Naive thymus-derived CD4-positive, alpha-beta T cell (primary cell): ENCODE measurements at regions not wholly inside any gene's neighbourhood (a gene's known extent, or its start where the extent isn't known, plus 50 kb on each side); places are given as distances from the start of the nearest gene placed in this dataset.

Experiments used
- ATAC-seq: fragments of 150-1000 bp; cut with Tn5 transposase; 2 replicates; pipeline ENCODE4 v1.10.0; 2021; ENCODE audit warnings: mild to moderate bottlenecking, moderate library complexity
- CTCF ChIA-PET: fragments of 350-600 bp; sonication (Branson Sonifier 250); formaldehyde crosslinking; loops from one replicate; lab custom pipeline; 2021; ENCODE audit warnings: antibody characterized with exemption; lab: Charles Lee
- POLR2A ChIA-PET: fragments of 350-600 bp; sonication (Branson Sonifier 250); formaldehyde crosslinking; loops from one replicate; lab custom pipeline; 2021; ENCODE audit warnings: antibody characterized with exemption, inconsistent platforms; lab: Charles Lee
- DNase-seq, 9 donors: peaks; one replicate each; pipeline versions ENCODE4 v3.0.0 to v3.0.0-alpha.2; 2020 to 2022; ENCODE audit warnings: mixed read lengths in 1 of 9
- H3K27ac ChIP-seq: one replicate; pipeline ENCODE4 v1.7.0; 2013; ENCODE audit warnings: mild to moderate bottlenecking, low read depth, low read length, moderate library complexity
- H3K27me3 ChIP-seq, 2 donors: one replicate each; pipeline ENCODE4 v1.7.0; 2013; ENCODE audit warnings: low read length in 2 of 2, mild to moderate bottlenecking in 2 of 2, moderate library complexity in 2 of 2; ENCODE audit not compliant: control insufficient read depth in 2 of 2, insufficient read depth in 2 of 2
- H3K36me3 ChIP-seq, 3 experiments: 1 replicate in 2 of 3; 2 replicates in 1 of 3; pipeline ENCODE4 v1.7.0; 2013; ENCODE audit warnings: low read length in 3 of 3, mild to moderate bottlenecking in 3 of 3, moderate library complexity in 1 of 3; ENCODE audit not compliant: insufficient read depth in 3 of 3, control insufficient read depth in 2 of 3
- H3K4me1 ChIP-seq, 2 donors: one replicate each; pipeline ENCODE4 v1.7.0; 2013; ENCODE audit warnings: low read length in 2 of 2, mild to moderate bottlenecking in 2 of 2, moderate library complexity in 1 of 2; ENCODE audit not compliant: control insufficient read depth in 2 of 2, insufficient read depth in 2 of 2
- H3K4me3 ChIP-seq: 2 replicates; pipeline ENCODE4 v1.7.0; 2013; ENCODE audit warnings: mild to moderate bottlenecking, low read length
- H3K9me3 ChIP-seq, 3 experiments: 1 replicate in 2 of 3; 2 replicates in 1 of 3; pipeline ENCODE4 v1.7.0; 2013; ENCODE audit warnings: low read length in 3 of 3; ENCODE audit not compliant: control insufficient read depth in 2 of 3
- H3K27ac Mint-ChIP-seq, 9 donors: one replicate each; pipeline ENCODE4 v1.8.0; 2020 to 2022; ENCODE audit warnings: mixed read lengths in 9 of 9, mild to moderate bottlenecking in 8 of 9, moderate library complexity in 5 of 9, inconsistent platforms in 2 of 9
- H3K27me3 Mint-ChIP-seq, 5 donors: one replicate each; pipeline ENCODE4 v1.8.0; 2021 to 2022; ENCODE audit warnings: mixed read lengths in 5 of 5, mild to moderate bottlenecking in 1 of 5
- H3K36me3 Mint-ChIP-seq, 5 donors: one replicate each; pipeline ENCODE4 v1.8.0; 2020 to 2022; ENCODE audit warnings: mixed read lengths in 5 of 5, mild to moderate bottlenecking in 3 of 5, inconsistent platforms in 1 of 5
- H3K4me1 Mint-ChIP-seq, 7 donors: one replicate each; pipeline ENCODE4 v1.8.0; 2020 to 2022; ENCODE audit warnings: mixed read lengths in 7 of 7, mild to moderate bottlenecking in 3 of 7, inconsistent platforms in 1 of 7
- H3K4me3 Mint-ChIP-seq, 10 donors: one replicate each; pipeline ENCODE4 v1.8.0; 2020 to 2022; ENCODE audit warnings: mild to moderate bottlenecking in 10 of 10, mixed read lengths in 10 of 10, moderate library complexity in 6 of 10, inconsistent platforms in 2 of 10
- H3K9me3 Mint-ChIP-seq, 11 donors: one replicate each; pipeline ENCODE4 v1.8.0; 2020 to 2022; ENCODE audit warnings: mixed read lengths in 11 of 11, mild to moderate bottlenecking in 4 of 11, inconsistent platforms in 1 of 11, moderate library complexity in 1 of 11
- intact Hi-C, 2 donors: fragments of 100-400 bp; cut with micrococcal nuclease; formaldehyde crosslinking; loops; one replicate each; pipeline ENCODE4 v1.15.1; 2023

DNA sequence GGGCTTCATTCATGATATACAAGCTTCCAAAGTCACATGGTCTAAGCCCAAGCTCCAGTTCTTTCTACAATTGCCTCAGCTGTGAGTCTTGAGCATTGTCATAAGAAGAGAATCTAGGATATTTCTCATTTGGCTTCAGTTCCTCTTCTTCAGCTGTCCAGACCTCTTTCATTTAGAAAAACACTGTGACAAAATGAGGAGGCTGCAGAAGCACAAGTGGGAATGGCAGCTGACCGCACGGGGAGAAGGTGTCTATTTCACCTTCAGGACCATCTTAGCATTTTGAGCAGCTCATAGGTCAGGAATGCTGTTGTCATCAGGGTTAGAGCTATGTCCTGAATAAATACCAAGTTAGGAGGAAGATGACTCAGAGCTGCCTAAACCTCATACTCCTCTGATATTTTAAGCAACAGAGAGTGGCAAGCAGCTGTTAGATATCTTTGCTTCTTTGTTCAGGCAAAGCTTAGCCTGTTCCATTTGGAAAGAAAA is 390.1 kb upstream of the CITED2 start:
- H3K4me1 Mint-ChIP-seq: peaks cover 0 to 13% (median 0%) of the 10 kb centered on the region in 7 donors
- intact Hi-C loops: no loop called here
- H3K36me3 Mint-ChIP-seq: no peaks in the 10 kb centered on the region
- POLR2A ChIA-PET: no interaction called here
- Histone ChIP-seq H3K27me3 (no peaks in the 10 kb centered on the region), H3K27ac (no peak overlapping the region), H3K9me3 (no peaks in the 10 kb centered on the region), H3K36me3 (no peaks in the 10 kb centered on the region), H3K4me3 (no peak overlapping the region), H3K4me1 (no peaks in the 10 kb centered on the region)
- H3K9me3 Mint-ChIP-seq: no peaks in the 10 kb centered on the region
- CTCF ChIA-PET: no interaction called here
- ATAC-seq: peak; percentile 67
- peaks cover 0 to 5% (median 0%) of the 10 kb centered on the region in 5 donors for H3K27me3 Mint-ChIP-seq
- no peak for DNase-seq
- no peak overlapping the region for H3K4me3 Mint-ChIP-seq
- H3K27ac Mint-ChIP-seq: no peak overlapping the region

DNA sequence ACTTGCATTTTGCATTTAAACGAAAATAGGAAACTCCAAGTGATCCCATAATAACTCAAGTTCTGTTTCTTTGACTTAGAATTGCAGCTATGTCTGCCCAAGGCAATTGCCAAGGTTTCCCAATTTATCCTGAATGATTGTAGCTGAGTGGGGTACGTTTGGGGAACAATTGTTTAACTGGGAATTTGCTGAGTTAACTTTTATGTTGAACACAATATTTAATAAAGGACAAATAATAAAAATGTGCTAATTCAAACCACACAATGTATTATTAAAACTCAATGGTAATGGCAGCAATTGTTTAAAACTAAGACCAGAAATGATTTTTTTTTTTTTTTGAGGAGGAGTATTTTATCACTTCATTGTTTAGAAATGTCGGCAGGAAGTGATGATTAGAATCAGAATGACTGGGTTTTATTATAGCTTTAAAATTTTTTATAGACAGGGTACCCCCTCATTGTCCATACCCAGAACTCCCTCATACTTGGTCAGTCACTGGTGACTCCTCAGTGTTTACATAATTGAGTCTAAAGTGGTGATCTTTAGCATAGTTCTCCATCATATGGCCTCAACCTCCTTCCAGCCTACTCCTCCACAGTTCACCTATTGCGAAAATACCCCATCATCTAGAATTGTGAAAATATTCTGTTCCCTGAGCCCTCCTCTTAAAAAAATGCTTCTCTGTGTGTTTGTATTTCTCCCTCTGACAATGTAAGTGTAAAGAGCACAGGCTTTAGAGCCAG is 389.2 kb upstream of the CITED2 start:
- Mint-ChIP-seq H3K27ac (no peak overlapping the region), H3K4me3 (no peak overlapping the region), H3K36me3 (no peaks in the 10 kb centered on the region), H3K4me1 (peaks cover 0 to 13% (median 0%) of the 10 kb centered on the region in 7 donors), H3K9me3 (no peaks in the 10 kb centered on the region), H3K27me3 (no peaks in the 10 kb centered on the region)
- DNase-seq: no peak
- CTCF ChIA-PET: interaction anchor here (1.2 kb wide), 1 partner anchor 394 kb away, joined by 8 read pairs; no protein-coding TSS in a partner anchor
- no peak overlapping the region for H3K4me3 ChIP-seq
- intact Hi-C loops: no loop called here
- no peaks in the 10 kb centered on the region for H3K36me3 ChIP-seq
- no peaks in the 10 kb centered on the region for H3K27me3 ChIP-seq
- no peak for ATAC-seq
- POLR2A ChIA-PET: no interaction called here
- H3K4me1 ChIP-seq: no peaks in the 10 kb centered on the region
- H3K27ac ChIP-seq: no peak overlapping the region
- H3K9me3 ChIP-seq: no peaks in the 10 kb centered on the region

- H3K4me1 Mint-ChIP-seq: peaks cover 0 to 13% (median 0%) of the 10 kb centered on the region in 7 donors
- peaks cover 0 to 3% (median 0%) of the 10 kb centered on the region in 5 donors for H3K27me3 Mint-ChIP-seq
- DNase-seq (no peak), ATAC-seq (peak; percentile 80)
- intact Hi-C loops: no loop called here
- no peaks in the 10 kb centered on the region for H3K9me3 ChIP-seq
- CTCF ChIA-PET: no interaction called here
- no peaks in the 10 kb centered on the region for H3K27me3 ChIP-seq
- H3K27ac Mint-ChIP-seq: no peak overlapping the region
- H3K4me1 ChIP-seq: no peaks in the 10 kb centered on the region
- H3K4me3 Mint-ChIP-seq: no peak overlapping the region
- no peak overlapping the region for H3K4me3 ChIP-seq
- no peak overlapping the region for H3K27ac ChIP-seq
- no peaks in the 10 kb centered on the region for H3K36me3 Mint-ChIP-seq
- H3K9me3 Mint-ChIP-seq: no peaks in the 10 kb centered on the region
- H3K36me3 ChIP-seq: no peaks in the 10 kb centered on the region
- POLR2A ChIA-PET: no interaction called here
Measured at GRCh38 chr6:139762587-139763031, 388.2 kb upstream of the CITED2 start.

DNA sequence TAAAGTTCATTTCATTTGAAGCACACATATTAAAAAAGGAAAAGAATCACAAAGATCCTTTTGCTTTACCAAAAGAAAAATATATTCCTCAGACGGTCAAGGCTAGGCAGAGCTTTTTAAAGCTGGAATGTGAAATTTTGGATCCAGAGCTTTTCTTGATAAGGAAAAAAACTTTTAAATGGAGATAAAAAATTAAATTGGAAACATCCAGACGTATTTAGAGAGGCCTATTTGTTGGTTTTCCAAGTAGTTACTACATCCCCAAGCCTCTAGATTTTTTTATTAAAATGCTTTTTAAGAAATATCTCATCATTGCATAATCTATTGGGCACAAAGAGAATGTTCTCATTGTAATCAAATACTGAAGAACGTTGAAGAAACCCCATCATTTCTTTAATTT is 385.7 kb upstream of the CITED2 start:
- Mint-ChIP-seq H3K36me3 (no peaks in the 10 kb centered on the region), H3K27me3 (peaks cover 0 to 9% (median 0%) of the 10 kb centered on the region in 5 donors), H3K4me1 (peaks cover 0 to 13% (median 0%) of the 10 kb centered on the region in 7 donors), H3K27ac (no peak overlapping the region), H3K9me3 (no peaks in the 10 kb centered on the region), H3K4me3 (no peak overlapping the region)
- DNase-seq: no peak
- ChIA-PET POLR2A (interaction anchor here (0.7 kb wide), 1 partner anchor 789 kb away, joined by 3 read pairs; no protein-coding TSS in a partner anchor), CTCF (no interaction called here)
- no peaks in the 10 kb centered on the region for H3K4me1 ChIP-seq
- H3K36me3 ChIP-seq: no peaks in the 10 kb centered on the region
- ATAC-seq: no peak
- no peak overlapping the region for H3K27ac ChIP-seq
- no peaks in the 10 kb centered on the region for H3K9me3 ChIP-seq
- H3K27me3 ChIP-seq: no peaks in the 10 kb centered on the region
- intact Hi-C loops: no loop called here
- no peak overlapping the region for H3K4me3 ChIP-seq

DNA sequence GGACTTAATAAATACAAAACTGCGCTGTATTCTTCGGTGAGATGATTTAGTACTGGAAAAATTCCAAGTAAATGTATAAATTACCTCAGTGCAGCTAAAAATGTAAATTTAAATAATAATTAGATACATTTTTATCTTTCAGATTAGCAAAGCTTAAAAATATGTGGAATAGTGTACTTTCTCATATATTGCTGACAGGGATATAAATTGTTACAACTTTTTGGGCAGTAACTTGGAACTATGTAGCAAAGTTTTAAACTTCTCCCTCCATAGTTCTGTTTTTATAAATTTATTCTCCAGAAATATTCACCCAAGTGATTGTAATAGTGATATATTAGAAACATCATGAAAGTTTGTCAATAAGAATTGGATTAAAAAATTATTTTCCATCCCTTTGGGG is 384.6 kb upstream of the CITED2 start:
- Mint-ChIP-seq H3K36me3 (no peaks in the 10 kb centered on the region), H3K9me3 (peaks cover 0 to 1% (median 0%) of the 10 kb centered on the region in 11 donors), H3K27ac (no peak overlapping the region), H3K4me3 (no peak overlapping the region), H3K27me3 (peaks cover 0 to 9% (median 3%) of the 10 kb centered on the region in 5 donors), H3K4me1 (peaks cover 0 to 3% (median 0%) of the 10 kb centered on the region in 7 donors)
- DNase-seq (no peak), ATAC-seq (no peak)
- Histone ChIP-seq H3K27me3 (no peaks in the 10 kb centered on the region), H3K9me3 (no peaks in the 10 kb centered on the region), H3K4me3 (no peak overlapping the region), H3K27ac (no peak overlapping the region), H3K4me1 (no peaks in the 10 kb centered on the region), H3K36me3 (no peaks in the 10 kb centered on the region)
- CTCF ChIA-PET: no interaction called here
- intact Hi-C loops: no loop called here
- POLR2A ChIA-PET: no interaction called here

DNA sequence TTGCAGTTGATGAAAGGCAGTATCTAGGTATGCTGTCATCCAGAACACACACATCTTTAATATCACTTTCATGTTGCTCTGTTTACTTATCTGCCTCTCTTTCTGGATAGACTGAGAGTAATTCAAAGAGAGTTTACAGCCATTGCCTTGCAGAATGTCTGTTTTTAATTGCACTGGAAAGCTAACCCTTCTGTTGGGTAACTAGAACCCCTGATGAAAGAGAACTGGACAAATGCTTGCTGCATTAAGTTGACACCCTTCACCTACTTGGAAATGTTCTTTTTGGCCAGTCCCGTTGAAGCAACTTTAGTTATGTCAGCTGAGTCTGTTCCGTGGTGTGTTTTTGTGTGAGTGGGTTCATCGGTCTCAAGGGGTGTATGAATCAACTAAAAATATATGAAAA is 383.8 kb upstream of the CITED2 start:
- intact Hi-C loops: no loop called here
- no peak for ATAC-seq
- Mint-ChIP-seq H3K27ac (no peak overlapping the region), H3K36me3 (no peaks in the 10 kb centered on the region), H3K4me3 (no peak overlapping the region), H3K27me3 (peaks cover 0 to 9% (median 3%) of the 10 kb centered on the region in 5 donors), H3K4me1 (peaks cover 0 to 2% (median 0%) of the 10 kb centered on the region in 7 donors), H3K9me3 (peaks cover 0 to 1% (median 0%) of the 10 kb centered on the region in 11 donors)
- ChIA-PET CTCF (no interaction called here), POLR2A (no interaction called here)
- H3K36me3 ChIP-seq: no peaks in the 10 kb centered on the region
- H3K9me3 ChIP-seq: no peaks in the 10 kb centered on the region
- H3K27ac ChIP-seq: no peak overlapping the region
- no peaks in the 10 kb centered on the region for H3K4me1 ChIP-seq
- no peaks in the 10 kb centered on the region for H3K27me3 ChIP-seq
- no peak overlapping the region for H3K4me3 ChIP-seq
- DNase-seq: no peak

GRCh38 chr6:139757784-139758183 is 383.3 kb upstream of the CITED2 start:
- Histone ChIP-seq H3K4me1 (no peaks in the 10 kb centered on the region), H3K27me3 (no peaks in the 10 kb centered on the region), H3K4me3 (no peak overlapping the region), H3K27ac (no peak overlapping the region), H3K9me3 (no peaks in the 10 kb centered on the region), H3K36me3 (no peaks in the 10 kb centered on the region)
- Mint-ChIP-seq H3K36me3 (no peaks in the 10 kb centered on the region), H3K4me1 (peaks cover 0 to under 1% (median 0%) of the 10 kb centered on the region in 7 donors), H3K27ac (no peak overlapping the region), H3K9me3 (peaks cover 0 to 1% (median 0%) of the 10 kb centered on the region in 11 donors), H3K27me3 (peaks cover 0 to 9% (median 3%) of the 10 kb centered on the region in 5 donors), H3K4me3 (no peak overlapping the region)
- CTCF ChIA-PET: no interaction called here
- intact Hi-C loops: no loop called here
- DNase-seq: no peak
- no peak for ATAC-seq
- POLR2A ChIA-PET: no interaction called here
